BJ (cell line): ENCODE measurements at regions not wholly inside any gene's neighbourhood (a gene's known extent, or its start where the extent isn't known, plus 50 kb on each side); places are given as distances from the start of the nearest gene placed in this dataset.

Experiments used
- CTCF ChIA-PET: fragments of 350-600 bp; formaldehyde crosslinking; extraction: SDS; loops from one replicate; lab custom pipeline; 2021; ENCODE audit warnings: antibody characterized with exemption, inconsistent platforms; lab: Yijun Ruan, JAX
- POLR2A ChIA-PET: fragments of 300-600 bp; sonication (Branson Sonifier 250); formaldehyde crosslinking; extraction: SDS; loops from one replicate; lab custom pipeline; 2021; ENCODE audit warnings: antibody characterized with exemption; lab: Charles Lee
- DNase-seq: peaks from one replicate; pipeline ENCODE4 v3.0.0-alpha.2; 2011; ENCODE audit warnings: low read depth
- H3K27me3 ChIP-seq: 2 replicates; pipeline ENCODE4 v1.6.0; 2011; ENCODE audit warnings: low read length; ENCODE audit not compliant: control insufficient read depth, insufficient read depth
- H3K36me3 ChIP-seq: 2 replicates; pipeline ENCODE4 v1.5.1; 2011; ENCODE audit warnings: low read length; ENCODE audit not compliant: control insufficient read depth, insufficient read depth
- H3K4me3 ChIP-seq: 2 replicates; pipeline ENCODE4 v1.5.1; 2011; ENCODE audit warnings: low read depth, mild to moderate bottlenecking, control low read depth, low read length
- TF ChIP-seq, protein P1 (sequence below): IDR thresholded peaks from 2 replicates; pipeline ENCODE4 v1.5.1; 2011; ENCODE audit warnings: low read depth, mild to moderate bottlenecking, control low read depth, inconsistent platforms, low read length, moderate library complexity; ENCODE audit not compliant: insufficient read depth

- H3K36me3 ChIP-seq: no peaks in the 10 kb centered on the region
- DNase-seq: no peak
- ChIA-PET POLR2A (no interaction called here), CTCF (interaction anchor here (0.9 to 4.1 kb wide), 5 partner anchors 14 to 23 kb away, joined by 3 to 20 read pairs (median 4); no protein-coding TSS in a partner anchor)
- no peaks in the 10 kb centered on the region for H3K27me3 ChIP-seq
- no peak overlapping the region for H3K4me3 ChIP-seq
- TF ChIP-seq, protein P1, sequence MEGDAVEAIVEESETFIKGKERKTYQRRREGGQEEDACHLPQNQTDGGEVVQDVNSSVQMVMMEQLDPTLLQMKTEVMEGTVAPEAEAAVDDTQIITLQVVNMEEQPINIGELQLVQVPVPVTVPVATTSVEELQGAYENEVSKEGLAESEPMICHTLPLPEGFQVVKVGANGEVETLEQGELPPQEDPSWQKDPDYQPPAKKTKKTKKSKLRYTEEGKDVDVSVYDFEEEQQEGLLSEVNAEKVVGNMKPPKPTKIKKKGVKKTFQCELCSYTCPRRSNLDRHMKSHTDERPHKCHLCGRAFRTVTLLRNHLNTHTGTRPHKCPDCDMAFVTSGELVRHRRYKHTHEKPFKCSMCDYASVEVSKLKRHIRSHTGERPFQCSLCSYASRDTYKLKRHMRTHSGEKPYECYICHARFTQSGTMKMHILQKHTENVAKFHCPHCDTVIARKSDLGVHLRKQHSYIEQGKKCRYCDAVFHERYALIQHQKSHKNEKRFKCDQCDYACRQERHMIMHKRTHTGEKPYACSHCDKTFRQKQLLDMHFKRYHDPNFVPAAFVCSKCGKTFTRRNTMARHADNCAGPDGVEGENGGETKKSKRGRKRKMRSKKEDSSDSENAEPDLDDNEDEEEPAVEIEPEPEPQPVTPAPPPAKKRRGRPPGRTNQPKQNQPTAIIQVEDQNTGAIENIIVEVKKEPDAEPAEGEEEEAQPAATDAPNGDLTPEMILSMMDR: no peak
Observed at GRCh38 chr5:82332886-82333615, 54.9 kb upstream of the RPS23 start.

DNA sequence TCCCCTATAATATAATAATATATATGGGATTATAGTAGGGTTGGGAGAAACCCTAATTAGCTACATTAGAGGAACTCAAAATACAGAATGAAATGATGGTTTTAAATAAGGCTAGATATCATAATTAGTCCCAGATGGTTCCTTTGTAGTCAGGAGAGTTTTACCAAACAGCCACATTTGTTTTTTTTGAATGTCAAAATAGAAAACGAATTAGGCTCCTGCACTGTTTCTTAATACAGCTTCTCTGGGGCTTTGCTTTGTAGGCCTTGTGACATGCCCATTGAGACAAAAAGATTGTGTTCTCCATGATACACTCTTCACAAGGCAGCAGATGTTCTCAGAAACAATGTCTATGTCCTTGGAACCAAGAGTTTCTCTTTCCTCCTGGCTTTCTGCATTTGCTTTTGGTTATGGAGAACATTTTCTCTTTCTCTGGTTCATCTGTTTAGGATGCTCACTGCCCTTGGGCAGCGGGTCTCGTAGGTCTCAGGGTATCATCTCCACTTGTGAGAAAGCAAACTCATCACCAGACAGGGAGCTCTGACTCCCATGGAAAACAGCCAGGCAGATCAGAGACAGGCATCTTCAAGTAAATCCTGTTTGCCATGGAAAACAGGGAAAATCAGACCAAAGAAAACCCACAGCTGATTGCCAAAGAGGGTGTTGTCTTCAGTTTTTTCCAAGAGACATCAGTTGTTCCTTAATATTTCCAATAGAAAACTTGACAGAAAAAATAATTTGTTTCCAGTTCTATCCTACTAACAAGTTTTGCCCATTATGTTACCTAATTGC is 54.1 kb upstream of the RPS23 start:
- no peaks in the 10 kb centered on the region for H3K36me3 ChIP-seq
- H3K4me3 ChIP-seq: no peak overlapping the region
- CTCF ChIA-PET: interaction anchor here (0.7 to 4.1 kb wide), 5 partner anchors 16 to 21 kb away, joined by 3 to 20 read pairs (median 5); no protein-coding TSS in a partner anchor
- no peaks in the 10 kb centered on the region for H3K27me3 ChIP-seq
- DNase-seq: no peak
- TF ChIP-seq, protein P1: no peak
- POLR2A ChIA-PET: no interaction called here

DNA sequence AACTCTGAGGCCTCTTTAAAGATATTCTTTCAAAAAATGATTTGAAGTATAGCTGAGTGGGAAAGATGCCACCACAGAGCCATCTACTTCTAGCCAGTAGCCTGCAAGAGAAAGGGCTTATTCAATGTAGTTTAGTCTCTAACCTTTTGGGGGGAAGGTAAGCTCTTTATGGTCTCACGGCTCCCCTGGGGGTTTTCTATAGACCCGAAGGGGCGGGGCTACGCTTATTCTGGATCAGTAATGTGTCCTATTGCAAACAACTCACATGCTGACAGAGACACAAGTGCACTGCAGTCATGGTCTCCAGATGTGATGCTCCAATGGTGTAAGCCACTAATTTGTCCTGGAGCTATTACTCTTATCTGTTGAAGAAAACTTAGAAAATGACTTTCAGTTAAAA is 53.4 kb upstream of the RPS23 start:
- Histone ChIP-seq H3K27me3 (no peaks in the 10 kb centered on the region), H3K4me3 (no peak overlapping the region), H3K36me3 (no peaks in the 10 kb centered on the region)
- DNase-seq: no peak
- POLR2A ChIA-PET: no interaction called here
- TF ChIP-seq, protein P1: no peak
- CTCF ChIA-PET: interaction anchor here (0.7 to 4.1 kb wide), 5 partner anchors 15 to 20 kb away, joined by 3 to 20 read pairs (median 5); no protein-coding TSS in a partner anchor

DNA sequence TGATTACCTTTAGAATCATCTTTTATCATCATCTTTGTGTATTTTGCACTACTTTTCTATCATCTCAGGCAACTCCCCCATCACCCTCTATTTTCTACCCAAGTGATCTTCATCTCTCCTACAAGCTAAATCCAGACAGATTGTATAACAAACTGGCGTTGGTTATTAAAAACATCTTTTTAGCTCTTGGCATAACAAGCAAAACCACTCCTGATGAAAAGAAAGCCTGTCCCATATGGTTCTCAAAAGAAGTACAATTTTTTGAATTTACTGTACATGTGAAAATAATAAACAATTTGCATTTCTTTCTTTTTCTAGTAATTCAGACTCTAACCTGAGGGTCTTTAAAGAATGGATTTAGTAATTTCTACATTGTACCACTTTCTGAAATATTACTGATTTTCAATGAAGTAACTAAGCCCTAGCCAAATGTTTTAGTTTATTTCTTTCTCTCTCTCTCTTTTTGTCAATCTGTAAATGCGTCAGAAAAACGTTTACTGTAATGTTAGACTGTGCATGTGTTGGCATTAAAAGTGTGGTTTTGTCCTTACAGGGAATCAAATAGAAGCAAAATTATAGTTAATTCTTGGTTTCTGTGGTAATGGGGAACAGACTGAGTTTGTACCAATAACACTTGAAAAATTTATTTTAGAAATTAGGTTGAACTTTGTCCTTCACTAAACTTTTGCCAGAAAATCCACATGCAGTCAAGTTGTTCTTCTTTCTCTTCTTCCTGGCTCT is 52.5 kb upstream of the RPS23 start:
- H3K4me3 ChIP-seq: no peak overlapping the region
- CTCF ChIA-PET: interaction anchor here (0.6 to 4.1 kb wide), 4 partner anchors 17 to 47 kb away, joined by 3 to 20 read pairs (median 6); no protein-coding TSS in a partner anchor
- POLR2A ChIA-PET: no interaction called here
- TF ChIP-seq, protein P1: no peak
- DNase-seq: no peak
- no peaks in the 10 kb centered on the region for H3K27me3 ChIP-seq
- no peaks in the 10 kb centered on the region for H3K36me3 ChIP-seq

DNA sequence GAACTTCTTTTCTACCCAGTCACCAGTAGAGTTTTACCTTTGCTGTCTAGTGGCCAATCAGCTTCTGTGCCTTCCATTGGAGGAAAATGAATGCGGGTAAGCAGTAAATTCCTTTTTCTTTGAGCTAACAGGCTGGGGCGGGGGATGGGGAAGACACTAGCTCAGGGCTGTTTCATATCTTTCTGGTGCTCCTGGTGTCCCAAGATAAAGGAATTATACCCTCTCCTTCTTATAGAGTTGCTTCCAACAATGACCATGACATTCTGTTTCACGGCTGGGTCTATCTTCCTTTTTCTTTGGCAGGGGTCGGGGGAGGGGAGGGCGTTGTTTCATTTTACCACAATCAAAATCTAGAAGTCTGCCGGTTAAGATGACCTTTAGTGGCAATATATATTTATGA is 51.2 kb upstream of the RPS23 start:
- TF ChIP-seq, protein P1: no peak
- DNase-seq: no peak
- CTCF ChIA-PET: interaction anchor here (0.6 to 4.1 kb wide), 2 partner anchors 22 to 354 kb away, joined by 3 to 20 read pairs; no protein-coding TSS in a partner anchor

More for the DNA sequence above, 51.2 kb upstream of the RPS23 start:
- Histone ChIP-seq H3K27me3 (no peaks in the 10 kb centered on the region), H3K36me3 (no peaks in the 10 kb centered on the region), H3K4me3 (no peak overlapping the region)
- POLR2A ChIA-PET: no interaction called here
